ENCODE measurements at regions not wholly inside any gene's neighbourhood (a gene's known extent, or its start where the extent isn't known, plus 50 kb on each side); places are given as distances from the start of the nearest gene placed in this dataset.

DNA sequence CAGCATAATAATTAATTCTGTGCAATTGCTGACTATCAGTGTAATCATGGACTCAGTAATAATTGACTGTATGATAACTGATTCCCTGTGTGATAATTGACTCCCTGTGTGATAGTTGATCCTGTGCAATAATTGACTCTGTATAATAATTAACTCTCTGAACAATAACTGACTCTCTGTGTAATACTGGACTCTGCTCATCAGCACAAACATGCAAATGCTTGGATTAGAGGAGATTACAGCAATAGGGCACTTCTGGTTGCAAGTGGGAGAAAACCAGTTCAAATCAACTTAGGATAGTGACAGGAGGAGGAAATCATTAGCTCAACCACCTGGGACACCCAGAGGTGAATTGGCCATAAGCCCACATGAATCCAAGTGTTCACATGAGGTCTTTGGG is 582.1 kb downstream of the RBFOX1 start:
- Histone ChIP-seq H3K36me3 (ENCODE audit: control insufficient read depth, insufficient read depth, low read length) (no peaks in the 10 kb centered on the region), H3K27me3 (replicated peaks; ENCODE audit: control insufficient read depth, insufficient read depth, low read length) (no peaks in the 10 kb centered on the region), H3K4me3 (replicated peaks; ENCODE audit: low read depth, low read length) (no peak overlapping the region)
- TF ChIP-seq, protein P1, sequence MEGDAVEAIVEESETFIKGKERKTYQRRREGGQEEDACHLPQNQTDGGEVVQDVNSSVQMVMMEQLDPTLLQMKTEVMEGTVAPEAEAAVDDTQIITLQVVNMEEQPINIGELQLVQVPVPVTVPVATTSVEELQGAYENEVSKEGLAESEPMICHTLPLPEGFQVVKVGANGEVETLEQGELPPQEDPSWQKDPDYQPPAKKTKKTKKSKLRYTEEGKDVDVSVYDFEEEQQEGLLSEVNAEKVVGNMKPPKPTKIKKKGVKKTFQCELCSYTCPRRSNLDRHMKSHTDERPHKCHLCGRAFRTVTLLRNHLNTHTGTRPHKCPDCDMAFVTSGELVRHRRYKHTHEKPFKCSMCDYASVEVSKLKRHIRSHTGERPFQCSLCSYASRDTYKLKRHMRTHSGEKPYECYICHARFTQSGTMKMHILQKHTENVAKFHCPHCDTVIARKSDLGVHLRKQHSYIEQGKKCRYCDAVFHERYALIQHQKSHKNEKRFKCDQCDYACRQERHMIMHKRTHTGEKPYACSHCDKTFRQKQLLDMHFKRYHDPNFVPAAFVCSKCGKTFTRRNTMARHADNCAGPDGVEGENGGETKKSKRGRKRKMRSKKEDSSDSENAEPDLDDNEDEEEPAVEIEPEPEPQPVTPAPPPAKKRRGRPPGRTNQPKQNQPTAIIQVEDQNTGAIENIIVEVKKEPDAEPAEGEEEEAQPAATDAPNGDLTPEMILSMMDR (IDR thresholded peaks at IDR 0.05; ENCODE audit: insufficient read depth, low read length, poor library complexity, severe bottlenecking), result no peak
- no peak for DNase-seq (ENCODE audit: extremely low read depth, insufficient read length)

DNA sequence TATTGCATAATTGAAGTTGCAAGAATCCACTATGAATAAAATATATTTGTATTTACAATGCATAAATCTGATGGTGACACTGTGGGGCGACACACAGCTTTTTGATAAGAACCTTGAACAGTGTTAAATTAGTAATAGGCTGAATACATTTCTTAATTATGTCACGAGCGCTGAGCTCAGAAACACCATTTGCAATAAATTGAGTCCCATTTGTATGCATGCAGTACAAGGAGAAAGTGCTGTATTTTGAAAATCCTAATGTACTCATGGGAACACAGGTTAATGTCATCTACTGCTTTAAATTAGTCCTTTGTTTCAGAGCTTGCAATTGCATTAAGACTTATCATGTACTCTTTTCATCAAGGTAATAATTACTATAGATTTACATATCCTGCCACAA is 579.5 kb downstream of the RBFOX1 start:
- no peak overlapping the region for H3K4me3 ChIP-seq (replicated peaks; ENCODE audit: low read depth, low read length)
- H3K27me3 ChIP-seq (replicated peaks; ENCODE audit: control insufficient read depth, insufficient read depth, low read length), result no peaks in the 10 kb centered on the region
- TF ChIP-seq, protein P1 (IDR thresholded peaks at IDR 0.05; ENCODE audit: insufficient read depth, low read length, poor library complexity, severe bottlenecking), result no peak

DNA sequence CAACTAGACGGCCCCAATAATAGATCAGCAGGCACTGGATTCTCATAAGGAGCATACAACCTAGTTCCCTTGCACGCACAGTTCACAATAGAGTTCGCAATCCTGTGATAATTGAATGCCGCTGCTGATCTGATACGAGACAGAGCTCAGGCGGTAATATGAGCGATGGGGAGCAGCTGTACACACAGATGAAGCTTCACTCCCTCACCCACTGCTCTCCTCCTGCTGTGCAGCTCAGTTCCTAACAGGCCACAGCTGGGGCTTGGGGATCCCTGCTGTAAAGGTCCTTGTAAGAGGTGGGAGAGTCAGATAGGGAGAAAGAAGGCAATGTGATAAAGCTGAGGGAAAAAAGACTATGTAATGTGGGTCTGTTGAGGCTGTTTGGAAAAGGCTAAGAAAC is 577.5 kb downstream of the RBFOX1 start:
- H3K36me3 ChIP-seq (ENCODE audit: control insufficient read depth, insufficient read depth, low read length), result no peaks in the 10 kb centered on the region
- no peak for DNase-seq (ENCODE audit: extremely low read depth, insufficient read length)
- TF ChIP-seq, protein P1 (IDR thresholded peaks at IDR 0.05; ENCODE audit: insufficient read depth, low read length, poor library complexity, severe bottlenecking), result no peak
- H3K27me3 ChIP-seq (replicated peaks; ENCODE audit: control insufficient read depth, insufficient read depth, low read length), result no peaks in the 10 kb centered on the region
- no peak overlapping the region for H3K4me3 ChIP-seq (replicated peaks; ENCODE audit: low read depth, low read length)

More for the DNA sequence above, 579.5 kb downstream of the RBFOX1 start:
- no peak for DNase-seq (ENCODE audit: extremely low read depth, insufficient read length)
- H3K36me3 ChIP-seq (ENCODE audit: control insufficient read depth, insufficient read depth, low read length), result no peaks in the 10 kb centered on the region

DNA sequence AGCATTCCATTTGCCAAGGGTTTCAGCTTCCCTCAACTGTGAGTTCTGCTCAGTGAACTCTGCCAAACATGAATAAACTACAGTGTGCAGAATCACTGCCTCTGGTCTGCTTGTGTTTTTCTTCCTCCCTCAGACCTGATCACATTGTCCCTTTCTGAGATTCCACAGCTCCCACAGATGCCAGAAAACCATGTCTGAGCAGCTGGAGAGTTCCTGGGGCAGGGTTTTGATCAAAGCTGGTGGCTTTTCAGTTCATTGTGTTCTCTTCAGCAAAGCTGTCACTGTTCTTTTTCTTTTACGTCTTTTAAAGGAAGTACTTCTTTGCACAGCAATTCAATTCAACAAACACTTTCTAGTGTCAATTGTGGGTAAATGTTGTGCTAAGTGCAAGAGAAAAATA is 555.8 kb downstream of the RBFOX1 start:
- H3K4me3 ChIP-seq (replicated peaks; ENCODE audit: low read depth, low read length), result no peak overlapping the region
- no peaks in the 10 kb centered on the region for H3K27me3 ChIP-seq (replicated peaks; ENCODE audit: control insufficient read depth, insufficient read depth, low read length)
- no peak for DNase-seq (ENCODE audit: extremely low read depth, insufficient read length)
- TF ChIP-seq, protein P1 (IDR thresholded peaks at IDR 0.05; ENCODE audit: insufficient read depth, low read length, poor library complexity, severe bottlenecking), result no peak
- H3K36me3 ChIP-seq (ENCODE audit: control insufficient read depth, insufficient read depth, low read length), result no peaks in the 10 kb centered on the region

DNA sequence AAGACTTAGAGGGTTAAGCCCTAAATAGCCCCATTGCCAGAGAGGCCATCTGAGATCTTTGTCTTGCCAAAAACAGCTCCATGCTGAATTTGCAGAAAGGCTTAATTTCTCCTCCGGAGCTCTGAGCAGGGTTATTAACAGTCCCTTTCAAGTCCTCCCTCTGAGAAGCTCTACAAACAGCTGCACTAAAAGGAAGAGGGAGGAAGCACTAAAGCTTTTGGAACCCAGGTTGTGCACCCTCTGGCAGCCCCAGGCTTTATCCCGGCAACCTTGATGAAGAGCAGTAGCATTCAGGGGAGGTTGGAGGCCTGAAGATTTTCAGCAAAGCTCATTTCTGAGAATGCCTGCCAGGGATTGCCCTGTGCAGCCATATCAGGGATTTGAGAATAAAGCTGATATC is 554.7 kb downstream of the RBFOX1 start:
- Histone ChIP-seq H3K27me3 (replicated peaks; ENCODE audit: control insufficient read depth, insufficient read depth, low read length) (no peaks in the 10 kb centered on the region), H3K4me3 (replicated peaks; ENCODE audit: low read depth, low read length) (no peak overlapping the region), H3K36me3 (ENCODE audit: control insufficient read depth, insufficient read depth, low read length) (no peaks in the 10 kb centered on the region)
- TF ChIP-seq, protein P1 (IDR thresholded peaks at IDR 0.05; ENCODE audit: insufficient read depth, low read length, poor library complexity, severe bottlenecking), result no peak
- DNase-seq (ENCODE audit: extremely low read depth, insufficient read length), result no peak

DNA sequence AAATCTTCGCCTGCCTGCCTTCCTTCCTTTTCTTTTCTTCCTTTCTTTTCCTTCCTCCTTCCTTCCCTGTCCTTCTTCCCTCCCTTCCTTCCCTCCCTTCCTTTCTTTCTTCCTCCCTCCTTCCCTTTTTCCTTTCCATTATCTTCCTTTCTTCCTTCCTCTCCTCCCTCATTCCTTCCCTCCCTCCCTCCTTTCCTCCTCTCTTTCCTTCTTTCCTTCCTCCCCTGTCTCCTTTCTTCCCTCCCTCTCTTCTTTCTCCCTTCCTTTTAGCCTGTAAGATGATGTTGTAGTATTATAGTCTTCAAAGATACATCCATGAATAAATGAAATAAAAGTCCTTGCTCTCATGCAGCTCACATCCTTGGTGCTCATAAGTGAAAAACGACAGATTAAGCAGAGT is 539.3 kb downstream of the RBFOX1 start:
- DNase-seq (ENCODE audit: extremely low read depth, insufficient read length), result no peak
- TF ChIP-seq, protein P1 (IDR thresholded peaks at IDR 0.05; ENCODE audit: insufficient read depth, low read length, poor library complexity, severe bottlenecking), result no peak
- no peak overlapping the region for H3K4me3 ChIP-seq (replicated peaks; ENCODE audit: low read depth, low read length)
- no peaks in the 10 kb centered on the region for H3K36me3 ChIP-seq (ENCODE audit: control insufficient read depth, insufficient read depth, low read length)
- no peaks in the 10 kb centered on the region for H3K27me3 ChIP-seq (replicated peaks; ENCODE audit: control insufficient read depth, insufficient read depth, low read length)
